ENCODE measurements at regions not wholly inside any gene's neighbourhood (a gene's known extent, or its start where the extent isn't known, plus 50 kb on each side); places are given as distances from the start of the nearest gene placed in this dataset.
"Not testable (repeated sequence)": the region's sequence is repeated elsewhere in the genome, so short reads cannot be mapped to it uniquely, and the experiment has no call there.

DNA sequence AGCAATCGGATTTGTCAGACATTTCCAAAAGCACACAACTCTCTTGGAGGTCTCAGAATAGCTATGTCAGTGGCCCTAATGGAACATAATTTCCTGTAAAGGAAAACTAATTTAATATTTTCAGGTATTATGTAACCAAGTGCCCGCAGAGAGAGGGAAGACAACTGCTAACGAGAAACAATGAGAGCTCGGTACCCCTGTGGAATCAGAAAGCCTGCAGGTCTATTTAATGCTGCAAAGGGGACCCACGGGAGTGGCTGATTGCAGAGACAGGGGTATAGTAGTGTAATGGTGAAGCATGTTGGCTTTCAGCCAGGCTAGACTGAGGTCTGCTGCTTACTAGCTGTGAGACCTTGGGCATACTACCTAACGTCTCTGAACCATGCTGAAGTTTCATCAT lies 508.1 kb upstream of the BRINP1 start:
- no peaks in the 10 kb centered on the region for H3K79me2 ChIP-seq (ENCODE audit: insufficient read depth, low read length)
- H3K36me3 Mint-ChIP-seq: no peaks in the 10 kb centered on the region
- H3K36me3 ChIP-seq (replicated peaks in 1 of 2; ENCODE audit: control insufficient read depth in 1 of 2, insufficient read depth in 2 of 2, low read length in 2 of 2): no peaks in the 10 kb centered on the region
- H4K20me1 ChIP-seq (ENCODE audit: insufficient read depth, low read length): no peaks in the 10 kb centered on the region
- no peak for DNase-seq
- intact Hi-C loops (cut with micrococcal nuclease): no loop called here
- no peaks in the 10 kb centered on the region for H3K4me1 ChIP-seq (ENCODE audit: control insufficient read depth in 1 of 2, insufficient read depth in 2 of 2, low read length in 2 of 2)
- H3K27ac Mint-ChIP-seq: no peak overlapping the region
- H3K27ac ChIP-seq (ENCODE audit: low read depth in 1 of 2, low read length in 2 of 2): no peak overlapping the region
- H3K27me3 Mint-ChIP-seq (ENCODE audit: low read depth in 3 of 3): peaks cover 0 to 1% (median 0%) of the 10 kb centered on the region in 3 donors
- H2AFZ ChIP-seq (ENCODE audit: insufficient read depth, low read depth, low read length, poor library complexity, severe bottlenecking): no peak overlapping the region
- H3K4me1 Mint-ChIP-seq: no peaks in the 10 kb centered on the region
- no peak overlapping the region for H3K4me3 ChIP-seq (replicated peaks in 1 of 3; ENCODE audit: low read depth in 2 of 3, low read length in 3 of 3)
- H3K9me3 Mint-ChIP-seq: peaks cover 0 to 5% (median 0%) of the 10 kb centered on the region in 7 donors
- no peak overlapping the region for H3K9ac ChIP-seq (ENCODE audit: insufficient read depth, low read length, poor library complexity, severe bottlenecking)
- no peaks in the 10 kb centered on the region for H3K27me3 ChIP-seq (ENCODE audit: control insufficient read depth in 2 of 2, insufficient read depth in 2 of 2, low read length in 2 of 2)
- H3K9me3 ChIP-seq (replicated peaks in 1 of 2; ENCODE audit: control insufficient read depth in 1 of 2, insufficient read depth in 1 of 2, low read length in 2 of 2): no peaks in the 10 kb centered on the region
- TF ChIP-seq, protein P1, sequence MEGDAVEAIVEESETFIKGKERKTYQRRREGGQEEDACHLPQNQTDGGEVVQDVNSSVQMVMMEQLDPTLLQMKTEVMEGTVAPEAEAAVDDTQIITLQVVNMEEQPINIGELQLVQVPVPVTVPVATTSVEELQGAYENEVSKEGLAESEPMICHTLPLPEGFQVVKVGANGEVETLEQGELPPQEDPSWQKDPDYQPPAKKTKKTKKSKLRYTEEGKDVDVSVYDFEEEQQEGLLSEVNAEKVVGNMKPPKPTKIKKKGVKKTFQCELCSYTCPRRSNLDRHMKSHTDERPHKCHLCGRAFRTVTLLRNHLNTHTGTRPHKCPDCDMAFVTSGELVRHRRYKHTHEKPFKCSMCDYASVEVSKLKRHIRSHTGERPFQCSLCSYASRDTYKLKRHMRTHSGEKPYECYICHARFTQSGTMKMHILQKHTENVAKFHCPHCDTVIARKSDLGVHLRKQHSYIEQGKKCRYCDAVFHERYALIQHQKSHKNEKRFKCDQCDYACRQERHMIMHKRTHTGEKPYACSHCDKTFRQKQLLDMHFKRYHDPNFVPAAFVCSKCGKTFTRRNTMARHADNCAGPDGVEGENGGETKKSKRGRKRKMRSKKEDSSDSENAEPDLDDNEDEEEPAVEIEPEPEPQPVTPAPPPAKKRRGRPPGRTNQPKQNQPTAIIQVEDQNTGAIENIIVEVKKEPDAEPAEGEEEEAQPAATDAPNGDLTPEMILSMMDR (IDR thresholded peaks at IDR 0.05): no peak
- no peak overlapping the region for H3K4me2 ChIP-seq (replicated peaks; ENCODE audit: extremely low read depth, low read length, poor library complexity, severe bottlenecking)
- 94% methylated on average over 3 of the region's 6 CpGs for WGBS (ENCODE audit: insufficient coverage)
- no peak overlapping the region for H3K4me3 Mint-ChIP-seq

DNA sequence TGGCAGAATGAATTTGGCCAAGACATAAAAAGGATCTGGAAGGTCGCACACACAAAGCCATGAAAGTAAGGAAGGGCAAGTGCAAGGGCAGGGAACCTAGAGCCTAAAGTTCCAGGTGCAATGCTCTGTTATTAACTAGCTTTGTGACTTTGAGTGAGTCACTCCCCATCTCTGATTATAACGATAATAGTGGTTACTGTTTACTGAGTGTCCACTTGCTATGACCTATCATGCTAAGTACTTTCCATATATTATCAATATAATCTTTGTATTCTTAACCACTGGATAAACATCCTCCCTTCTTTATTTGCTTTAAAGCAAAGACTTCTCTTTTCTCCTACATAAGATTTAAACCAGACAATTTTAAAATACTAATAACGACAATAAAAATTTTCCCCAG lies 504.6 kb upstream of the BRINP1 start:
- no peaks in the 10 kb centered on the region for H3K36me3 Mint-ChIP-seq
- H3K4me1 ChIP-seq (ENCODE audit: control insufficient read depth in 1 of 2, insufficient read depth in 2 of 2, low read length in 2 of 2): no peaks in the 10 kb centered on the region
- TF ChIP-seq, protein P1 (IDR thresholded peaks at IDR 0.05): no peak
- no peaks in the 10 kb centered on the region for H3K36me3 ChIP-seq (replicated peaks in 1 of 2; ENCODE audit: control insufficient read depth in 1 of 2, insufficient read depth in 2 of 2, low read length in 2 of 2)
- H3K27me3 Mint-ChIP-seq (ENCODE audit: low read depth in 3 of 3): peaks cover 0 to 1% (median 0%) of the 10 kb centered on the region in 3 donors
- H4K20me1 ChIP-seq (ENCODE audit: insufficient read depth, low read length): no peaks in the 10 kb centered on the region
- H3K27me3 ChIP-seq (ENCODE audit: control insufficient read depth in 2 of 2, insufficient read depth in 2 of 2, low read length in 2 of 2): no peaks in the 10 kb centered on the region
- no peak overlapping the region for H3K27ac ChIP-seq (ENCODE audit: low read depth in 1 of 2, low read length in 2 of 2)
- no peak overlapping the region for H3K4me2 ChIP-seq (replicated peaks; ENCODE audit: extremely low read depth, low read length, poor library complexity, severe bottlenecking)
- no peak overlapping the region for H3K9ac ChIP-seq (ENCODE audit: insufficient read depth, low read length, poor library complexity, severe bottlenecking)
- H2AFZ ChIP-seq (ENCODE audit: insufficient read depth, low read depth, low read length, poor library complexity, severe bottlenecking): no peak overlapping the region
- no peak overlapping the region for H3K27ac Mint-ChIP-seq
- DNase-seq: no peak
- H3K79me2 ChIP-seq (ENCODE audit: insufficient read depth, low read length): no peaks in the 10 kb centered on the region
- peaks cover 0 to 10% (median 5%) of the 10 kb centered on the region in 7 donors for H3K9me3 Mint-ChIP-seq
- intact Hi-C loops (cut with micrococcal nuclease): no loop called here
- no peak overlapping the region for H3K4me3 Mint-ChIP-seq
- no peak overlapping the region for H3K4me3 ChIP-seq (replicated peaks in 1 of 3; ENCODE audit: low read depth in 2 of 3, low read length in 3 of 3)
- H3K4me1 Mint-ChIP-seq: no peaks in the 10 kb centered on the region
- H3K9me3 ChIP-seq (replicated peaks in 1 of 2; ENCODE audit: control insufficient read depth in 1 of 2, insufficient read depth in 1 of 2, low read length in 2 of 2): peaks cover 0 to 3% of the 10 kb centered on the region in 2 donors
- 100% methylated on average over 1 of the region's 3 CpGs for WGBS (ENCODE audit: insufficient coverage)

DNA sequence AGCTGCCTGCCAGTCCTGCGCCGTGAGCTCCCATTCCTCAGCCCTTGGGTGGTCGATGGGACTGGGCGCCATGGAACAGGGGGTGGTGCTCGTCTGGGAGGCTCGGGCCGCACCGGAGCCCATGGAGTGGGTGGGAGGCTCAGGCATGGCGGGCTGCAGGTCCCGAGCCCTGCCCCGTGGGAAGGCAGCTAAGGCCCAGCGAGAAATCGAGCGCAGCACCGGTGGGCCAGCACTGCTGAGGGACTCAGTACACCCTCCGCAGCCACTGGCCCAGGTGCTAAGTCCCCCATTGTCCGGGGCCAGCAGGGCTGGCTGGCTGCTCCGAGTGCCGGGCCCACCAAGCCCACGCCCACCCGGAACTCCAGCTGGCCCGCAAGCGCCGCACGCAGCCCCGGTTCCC lies 501.0 kb upstream of the BRINP1 start:
- H3K4me2 ChIP-seq (replicated peaks; ENCODE audit: extremely low read depth, low read length, poor library complexity, severe bottlenecking); H3K27me3 Mint-ChIP-seq (ENCODE audit: low read depth in 3 of 3); H3K4me1 Mint-ChIP-seq; H3K9me3 ChIP-seq (replicated peaks in 1 of 2; ENCODE audit: control insufficient read depth in 1 of 2, insufficient read depth in 1 of 2, low read length in 2 of 2); H3K9ac ChIP-seq (ENCODE audit: insufficient read depth, low read length, poor library complexity, severe bottlenecking); intact Hi-C loops (cut with micrococcal nuclease); H3K79me2 ChIP-seq (ENCODE audit: insufficient read depth, low read length); DNase-seq; H2AFZ ChIP-seq (ENCODE audit: insufficient read depth, low read depth, low read length, poor library complexity, severe bottlenecking); H3K4me3 ChIP-seq (replicated peaks in 1 of 3; ENCODE audit: low read depth in 2 of 3, low read length in 3 of 3); H3K4me3 Mint-ChIP-seq; H4K20me1 ChIP-seq (ENCODE audit: insufficient read depth, low read length); H3K27ac ChIP-seq (ENCODE audit: low read depth in 1 of 2, low read length in 2 of 2); H3K36me3 ChIP-seq (replicated peaks in 1 of 2; ENCODE audit: control insufficient read depth in 1 of 2, insufficient read depth in 2 of 2, low read length in 2 of 2); H3K27me3 ChIP-seq (ENCODE audit: control insufficient read depth in 2 of 2, insufficient read depth in 2 of 2, low read length in 2 of 2); H3K4me1 ChIP-seq (ENCODE audit: control insufficient read depth in 1 of 2, insufficient read depth in 2 of 2, low read length in 2 of 2); H3K27ac Mint-ChIP-seq; H3K36me3 Mint-ChIP-seq: not testable (repeated sequence)
- 97% methylated on average over 7 of the region's 26 CpGs for WGBS (ENCODE audit: insufficient coverage)
- H3K9me3 Mint-ChIP-seq: peaks cover 0 to 13% (median 6%) of the 10 kb centered on the region in 7 donors

Measured in CD14-positive monocyte (primary cell).